ENCODE measurements at regions not wholly inside any gene's neighbourhood (a gene's known extent, or its start where the extent isn't known, plus 50 kb on each side); places are given as distances from the start of the nearest gene placed in this dataset.
A peak's percentile ranks its signal among the peaks of the same experiment; 100 is the strongest.
"Not testable (repeated sequence)": the region's sequence is repeated elsewhere in the genome, so short reads cannot be mapped to it uniquely, and the experiment has no call there.

- no peak for ATAC-seq (ENCODE audit: poor library complexity)
- no peak for DNase-seq
- intact Hi-C loops (cut with DNase I), result no loop called here
Observed at GRCh38 chr14:71165121-71166031, 258.1 kb downstream of the PCNX1 start.

DNA sequence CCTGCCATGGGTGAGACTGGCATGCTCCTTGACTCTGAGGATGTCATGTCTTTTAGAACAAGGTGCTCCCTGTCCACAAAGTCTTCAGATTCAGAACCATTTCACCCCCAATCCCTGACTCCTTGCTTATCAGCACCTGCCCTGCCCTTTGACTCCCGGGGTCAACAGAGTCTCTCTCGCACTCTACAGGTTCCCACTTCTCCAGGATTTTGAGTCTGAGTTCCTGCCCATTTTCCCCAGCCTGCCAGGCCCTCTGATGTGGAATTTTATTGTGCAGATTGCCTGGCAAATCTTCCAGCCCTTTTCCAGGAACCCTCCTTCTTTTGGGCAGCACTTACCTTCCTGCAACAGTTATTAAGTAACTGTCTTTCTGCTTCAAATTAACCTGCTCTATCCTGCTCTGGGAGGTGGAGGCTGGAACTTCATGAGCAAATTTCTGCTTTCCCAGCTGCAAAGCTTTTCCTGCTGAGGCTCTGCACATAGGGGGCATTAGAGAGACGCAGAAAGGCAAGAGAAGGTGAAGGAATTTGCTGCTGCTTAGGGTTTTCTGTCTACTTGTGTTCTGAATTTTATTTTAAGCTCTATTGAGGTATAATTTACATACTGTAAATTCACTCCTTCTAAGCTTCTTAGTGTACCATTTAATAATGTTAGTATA lies 259.1 kb downstream of the PCNX1 start:
- intact Hi-C loops (cut with DNase I), result no loop called here
- ATAC-seq (ENCODE audit: poor library complexity) (peak; percentile 43), DNase-seq (no peak)

DNA sequence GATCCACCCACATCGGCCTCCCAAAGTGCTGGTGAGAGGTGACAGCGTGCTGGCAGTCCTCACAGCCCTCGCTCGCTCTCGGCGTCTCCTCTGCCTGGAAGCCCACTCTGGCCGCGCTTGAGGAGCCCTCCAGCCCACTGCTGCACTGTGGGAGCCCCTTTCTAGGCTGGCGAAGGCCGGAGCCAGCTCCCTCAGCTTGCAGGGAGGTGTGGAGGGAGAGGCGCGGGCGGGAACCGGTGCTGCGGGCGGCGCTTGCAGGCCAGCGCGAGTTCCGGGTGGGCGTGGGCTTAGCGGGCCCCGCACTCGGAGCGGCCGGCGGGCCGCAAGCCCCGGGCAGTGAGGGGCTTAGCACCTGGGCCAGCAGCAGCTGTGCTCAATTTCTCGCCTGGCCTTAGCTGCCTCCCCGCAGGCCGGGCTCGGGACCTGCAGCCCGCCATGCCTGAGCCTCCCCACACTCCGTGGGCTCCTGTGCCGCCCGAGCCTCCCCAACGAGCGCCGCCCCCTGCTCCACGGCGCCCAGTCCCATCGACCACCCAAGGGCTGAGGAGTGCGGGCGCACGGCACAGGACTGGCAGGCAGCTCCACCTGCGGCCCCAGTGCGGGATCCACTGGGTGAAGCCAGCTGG lies 260.2 kb downstream of the PCNX1 start:
- intact Hi-C loops (cut with DNase I); ATAC-seq (ENCODE audit: poor library complexity); DNase-seq: not testable (repeated sequence)

DNA sequence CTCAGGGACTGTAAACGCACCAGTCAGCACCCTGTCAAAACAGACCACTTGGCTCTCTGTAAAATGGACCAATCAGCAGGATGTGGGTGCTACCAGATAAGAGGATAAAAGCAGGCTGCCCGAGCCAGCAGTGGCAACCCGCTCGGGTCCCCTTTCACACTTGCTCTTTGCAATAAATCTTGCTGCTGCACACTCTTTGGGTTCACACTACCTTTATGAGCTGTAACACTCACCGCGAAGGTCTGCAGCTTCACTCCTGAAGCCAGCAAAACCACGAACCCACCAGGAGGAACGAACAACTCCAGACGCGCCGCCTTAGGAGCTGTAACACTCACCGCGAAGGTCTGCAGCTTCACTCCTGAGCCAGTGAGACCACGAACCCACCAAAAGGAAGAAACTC lies 260.9 kb downstream of the PCNX1 start:
- intact Hi-C loops (cut with DNase I); DNase-seq; ATAC-seq (ENCODE audit: poor library complexity): not testable (repeated sequence)

- intact Hi-C loops (cut with DNase I), result no loop called here
- ATAC-seq (ENCODE audit: poor library complexity) (no peak), DNase-seq (no peak)
Observed at GRCh38 chr14:71168564-71169427, 261.5 kb downstream of the PCNX1 start.

DNA sequence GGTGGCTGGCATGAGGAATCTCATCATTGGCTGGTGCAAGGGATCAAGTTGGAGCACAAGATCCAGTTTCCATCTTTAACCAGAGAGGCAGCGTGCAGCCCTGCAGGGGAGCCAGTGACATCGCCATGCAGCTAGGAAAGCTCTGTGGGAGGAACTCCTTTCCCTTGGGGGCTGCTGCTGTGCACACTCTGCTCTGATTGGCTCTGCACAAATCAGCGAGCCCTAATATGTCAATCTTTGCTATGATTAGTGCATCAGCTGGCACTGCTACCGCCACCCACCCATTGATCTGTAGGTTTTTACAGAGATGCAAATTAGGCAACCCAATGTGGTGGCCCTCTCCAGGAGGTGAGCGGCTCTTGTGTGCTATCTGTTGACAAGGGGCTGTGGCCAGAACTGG lies 262.6 kb downstream of the PCNX1 start:
- no peak for ATAC-seq (ENCODE audit: poor library complexity)
- intact Hi-C loops (cut with DNase I), result no loop called here

DNA sequence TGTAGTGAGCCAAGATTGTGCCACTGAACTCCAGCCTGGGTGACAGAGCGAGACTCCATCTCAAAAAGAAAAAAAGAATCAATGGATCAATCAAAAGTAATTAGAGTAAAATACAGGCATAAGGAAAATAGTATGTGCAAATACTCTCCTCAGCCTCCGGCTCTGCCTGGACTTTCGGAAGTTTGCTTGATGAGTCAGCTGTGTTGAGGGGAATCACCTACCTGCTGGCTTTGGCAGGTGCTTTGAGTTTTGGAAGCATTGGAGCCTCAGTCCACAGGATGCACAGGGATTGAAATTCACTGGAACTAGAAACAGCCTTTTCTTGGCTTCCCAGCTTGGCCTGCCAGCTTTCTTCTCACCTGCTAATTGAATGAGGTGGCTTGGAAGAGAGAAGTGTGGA lies 268.2 kb downstream of the PCNX1 start:
- intact Hi-C loops (cut with DNase I), result no loop called here
- no peak for ATAC-seq (ENCODE audit: poor library complexity)
- no peak for DNase-seq

More for the DNA sequence above, 262.6 kb downstream of the PCNX1 start:
- no peak for DNase-seq

DNA sequence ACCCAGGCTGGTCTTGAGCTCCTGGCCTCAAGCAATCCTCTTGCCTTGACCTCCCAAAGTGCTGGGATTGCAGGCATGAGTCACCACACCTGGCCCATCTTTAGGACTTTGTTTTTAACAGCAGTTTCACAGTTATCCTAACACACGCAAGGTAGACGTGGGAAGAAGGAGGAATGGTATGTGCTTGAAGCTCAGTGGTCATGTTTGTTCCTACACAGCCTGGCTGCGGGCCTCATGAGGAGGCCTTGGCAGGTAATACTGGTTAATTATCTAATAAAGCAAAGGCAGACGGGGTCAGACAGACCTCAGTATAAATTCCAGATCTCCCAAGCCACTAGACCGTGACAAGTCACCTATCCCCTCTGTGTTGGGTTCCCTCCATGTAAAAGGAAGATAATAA lies 271.8 kb downstream of the PCNX1 start:
- intact Hi-C loops (cut with DNase I), result no loop called here
- DNase-seq (no peak), ATAC-seq (ENCODE audit: poor library complexity) (no peak)

DNA sequence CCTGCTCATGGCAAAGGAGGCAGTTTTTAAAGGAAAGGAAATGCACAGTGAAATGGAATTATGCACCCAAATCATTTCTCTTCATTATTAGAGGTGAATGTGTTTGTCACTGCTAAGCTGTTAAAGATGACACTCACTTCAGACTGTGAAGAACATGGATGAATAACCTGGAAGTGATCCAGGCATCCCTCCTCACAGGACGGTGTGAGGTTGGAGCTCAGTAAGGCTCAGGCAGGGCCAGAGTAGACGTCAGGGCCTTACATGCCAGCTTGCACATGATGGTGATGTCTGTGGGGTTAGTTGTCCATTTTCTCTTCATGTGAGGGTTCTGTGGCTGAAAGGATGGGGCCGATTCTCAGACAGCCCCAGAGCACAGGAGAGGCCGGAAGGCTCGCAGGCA lies 273.1 kb downstream of the PCNX1 start:
- intact Hi-C loops (cut with DNase I), result no loop called here
- ATAC-seq (ENCODE audit: poor library complexity) (no peak), DNase-seq (no peak)

- intact Hi-C loops (cut with DNase I), result no loop called here
- ATAC-seq (ENCODE audit: poor library complexity) (no peak), DNase-seq (no peak)
Observed at GRCh38 chr14:71181215-71182003, 274.1 kb downstream of the PCNX1 start.

GRCh38 chr14:71183876-71184689 lies 276.8 kb downstream of the PCNX1 start:
- no peak for ATAC-seq (ENCODE audit: poor library complexity)
- intact Hi-C loops (cut with DNase I), result no loop called here
- no peak for DNase-seq

DNA sequence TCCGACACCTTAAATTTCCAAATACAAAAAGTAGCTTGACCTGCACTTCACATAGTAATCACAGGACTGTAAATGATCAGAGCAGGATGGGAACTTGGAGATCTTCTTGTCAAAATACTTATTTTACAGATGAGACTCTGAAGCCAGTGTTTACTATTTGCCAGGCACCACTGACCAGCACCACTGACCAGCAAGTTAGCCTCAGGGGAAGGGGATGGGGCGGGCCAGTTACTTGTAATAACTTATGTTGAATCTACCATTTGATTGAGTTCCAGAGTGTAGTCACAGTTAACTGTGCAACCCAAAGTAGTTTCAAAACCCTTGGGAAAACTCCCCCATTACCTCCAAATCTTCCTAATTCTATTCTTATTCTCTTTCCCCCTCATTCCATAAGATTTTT lies 278.4 kb downstream of the PCNX1 start:
- DNase-seq (no peak), ATAC-seq (ENCODE audit: poor library complexity) (no peak)
- intact Hi-C loops (cut with DNase I), result no loop called here

DNA sequence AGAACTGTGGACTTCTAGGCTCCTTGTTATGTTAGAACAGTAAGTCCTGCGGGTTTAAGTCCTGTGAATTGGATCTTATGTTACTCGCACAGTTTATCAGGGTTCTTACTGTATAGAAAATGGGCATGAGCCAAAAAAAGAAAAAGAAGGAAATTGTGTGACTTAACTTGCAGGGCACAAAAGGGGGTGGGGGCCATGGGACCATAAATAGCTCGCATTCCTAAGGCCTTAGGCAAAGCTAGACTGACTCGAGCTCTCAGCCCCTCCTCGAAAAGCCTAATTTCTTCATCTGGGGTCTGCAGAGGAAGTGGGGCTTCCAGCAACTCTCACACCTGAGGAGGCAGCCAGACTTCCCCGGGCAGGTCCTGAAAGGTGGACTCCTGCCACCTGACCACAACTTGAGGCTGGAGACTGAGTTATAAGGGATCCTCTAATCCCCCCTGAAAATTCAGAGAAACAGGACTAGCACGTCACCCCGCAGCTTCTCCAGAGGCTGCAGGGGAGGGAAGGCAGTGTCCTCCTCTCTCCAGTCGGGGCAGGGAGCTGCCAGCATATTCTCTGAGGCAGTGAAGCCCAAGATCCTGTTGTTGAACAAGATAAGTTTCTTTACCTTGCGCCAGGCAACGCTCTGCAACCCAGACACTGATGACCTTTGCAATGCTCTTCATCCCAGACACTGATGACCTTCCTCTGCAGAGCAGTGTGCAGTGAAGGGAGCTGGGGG lies 280.5 kb downstream of the PCNX1 start:
- intact Hi-C loops (cut with DNase I), result no loop called here
- ATAC-seq (ENCODE audit: poor library complexity) (no peak), DNase-seq (no peak)

DNA sequence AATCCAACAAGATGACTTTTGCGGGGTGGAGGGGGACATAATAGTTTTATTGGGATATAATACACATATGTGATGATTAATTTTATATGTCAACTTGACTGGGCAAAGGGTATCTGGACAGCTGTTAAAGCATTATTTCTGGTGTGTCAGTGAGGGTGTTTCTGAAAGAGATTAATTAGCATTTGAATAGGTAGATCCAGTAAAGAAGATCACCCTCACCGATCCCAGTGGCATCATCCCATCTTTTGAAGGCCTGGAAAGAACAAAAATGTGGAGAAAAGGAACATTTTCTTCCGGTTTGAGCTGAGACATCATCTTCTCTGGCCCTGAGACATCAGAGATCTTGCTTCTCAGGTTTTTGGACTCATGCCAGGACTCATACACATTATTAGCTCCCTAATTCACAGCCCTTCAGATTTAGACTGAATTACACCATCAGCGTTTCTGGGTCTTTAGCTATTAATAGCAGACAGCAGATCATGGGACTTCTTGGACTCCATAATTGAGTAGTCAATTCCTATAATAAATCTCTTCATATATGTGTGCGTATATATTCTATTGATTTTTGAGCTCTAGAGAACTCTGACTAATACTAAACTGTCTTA lies 283.6 kb downstream of the PCNX1 start:
- no peak for ATAC-seq (ENCODE audit: poor library complexity)
- DNase-seq, result no peak
- intact Hi-C loops (cut with DNase I), result no loop called here

DNA sequence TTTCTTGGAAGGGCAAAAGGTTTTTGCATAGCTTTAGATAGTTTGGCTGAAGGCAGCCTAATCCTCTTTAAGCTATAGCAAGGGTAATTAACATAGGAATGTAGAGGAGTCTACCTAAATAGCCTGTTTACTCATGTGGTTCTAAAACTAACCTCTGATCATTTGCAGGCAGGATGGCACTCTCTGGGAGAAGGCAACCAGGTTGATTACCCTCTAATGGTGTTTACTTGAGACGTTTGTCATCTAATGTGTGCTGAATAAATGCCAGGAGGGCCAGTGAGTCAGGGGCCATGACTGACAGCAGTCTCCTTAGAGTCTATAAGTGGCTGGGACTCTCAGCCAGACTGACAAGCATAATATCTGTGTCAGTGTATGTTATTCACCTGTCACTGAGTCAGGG lies 286.4 kb downstream of the PCNX1 start:
- intact Hi-C loops (cut with DNase I), result no loop called here
- DNase-seq (no peak), ATAC-seq (ENCODE audit: poor library complexity) (no peak)

DNA sequence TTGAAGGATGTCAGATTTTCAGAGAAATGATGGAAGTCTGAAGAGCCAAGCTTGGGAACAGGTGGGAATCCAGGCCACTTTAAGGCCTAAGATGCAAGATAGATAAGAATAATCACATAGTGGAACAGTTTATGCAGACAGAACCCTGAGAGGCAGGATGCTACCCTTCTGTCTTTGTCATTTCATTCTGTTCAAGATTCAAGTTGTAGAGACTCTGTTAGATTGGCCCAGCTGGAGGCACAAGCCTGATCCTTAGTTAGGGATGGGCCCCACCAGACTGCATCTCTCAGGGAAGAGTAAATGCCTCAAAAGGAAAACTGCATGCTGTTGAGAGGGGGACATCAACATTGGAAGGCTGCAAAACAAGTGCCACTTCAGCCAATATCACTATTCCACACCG lies 287.0 kb downstream of the PCNX1 start:
- ATAC-seq (ENCODE audit: poor library complexity) (no peak), DNase-seq (no peak)
- intact Hi-C loops (cut with DNase I), result no loop called here

Measured in Right ventricle myocardium superior (tissue), 1 donor.